K562 (cell line): ENCODE measurements at regions not wholly inside any gene's neighbourhood (a gene's known extent, or its start where the extent isn't known, plus 50 kb on each side); places are given as distances from the start of the nearest gene placed in this dataset.

Experiments used
- ATAC-seq: fragments of 200-7000 bp; cut with Tn5 transposase; 3 replicates; pipeline ENCODE4 v1.9.1; 2020; ENCODE audit warnings: moderate library complexity
- BruUV-seq: library from RNA; stranded (reverse); fragments of 400-500 nt; replicated peaks from 2 replicates; lab custom pipeline; 2021; lab: Mats Ljungman, UMichigan
- CTCF ChIA-PET: fragments of 300-600 bp; formaldehyde crosslinking; extraction: SDS; loops from one replicate; lab custom pipeline; 2021; ENCODE audit warnings: low intra/inter-chr PET ratio; lab: Yijun Ruan, JAX
- POLR2A ChIA-PET: fragments of 300-600, 350-650 bp; sonication (Branson Sonifier 250); formaldehyde crosslinking; extraction: SDS; loops from one replicate; lab custom pipeline; 2021; ENCODE audit warnings: antibody characterized with exemption, inconsistent platforms; lab: Yijun Ruan, JAX
- DNase-seq, 4 experiments: peaks; one replicate each; pipeline versions ENCODE4 v3.0.0 to v3.0.0-alpha.2; 2011 to 2018; ENCODE audit warnings: low spot score in 3 of 4, mixed read lengths in 3 of 4; ENCODE audit errors: extremely low read depth in 1 of 4
- FAIRE-seq: peaks from 2 replicates; lab custom pipeline; 2011; peaks lifted over from hg19 to GRCh38; lab: Jason Lieb, UNC
- H2AFZ ChIP-seq: 2 replicates; pipeline ENCODE4 v1.6.0; 2011; ENCODE audit warnings: low read depth, low read length, control low read depth, inconsistent platforms
- H3K27ac ChIP-seq: fragments of 200-600 bp; 3 replicates; pipeline ENCODE4 v1.8.0; 2011; ENCODE audit warnings: low read depth, mild to moderate bottlenecking, control low read depth, inconsistent platforms, low read length, moderate library complexity, mixed read lengths; ENCODE audit errors: extremely low read depth
- H3K27me3 ChIP-seq, 2 experiments: fragments of 300-600 bp in 1 of 2; 2 replicates in 1 of 2; 3 replicates in 1 of 2; pipeline versions ENCODE4 v1.6.0 to v1.8.0; 2011; ENCODE audit warnings: inconsistent platforms in 2 of 2, low read length in 2 of 2, mild to moderate bottlenecking in 1 of 2, mixed read lengths in 1 of 2, moderate library complexity in 1 of 2; ENCODE audit not compliant: control insufficient read depth in 2 of 2, insufficient read depth in 2 of 2
- H3K36me3 ChIP-seq: fragments of 300-600 bp; 3 replicates; pipeline ENCODE4 v1.8.0; 2011; ENCODE audit warnings: mild to moderate bottlenecking, low read length, inconsistent platforms; ENCODE audit not compliant: control insufficient read depth, insufficient read depth
- H3K4me1 ChIP-seq, 2 experiments: fragments of 200-600 bp in 1 of 2; replicated peaks in 1 of 2; 2 replicates in 1 of 2; 3 replicates in 1 of 2; pipeline versions ENCODE4 v1.5.1 to v1.8.0; 2011; ENCODE audit warnings: inconsistent platforms in 2 of 2, low read length in 2 of 2, mild to moderate bottlenecking in 1 of 2, mixed read lengths in 1 of 2, moderate library complexity in 1 of 2; ENCODE audit not compliant: control insufficient read depth in 2 of 2, insufficient read depth in 2 of 2
- H3K4me2 ChIP-seq: 2 replicates; pipeline ENCODE4 v1.6.1; 2011; ENCODE audit warnings: low read length, control low read depth, inconsistent platforms, mixed read lengths; ENCODE audit not compliant: insufficient read depth
- H3K4me3 ChIP-seq: fragments of 200-600 bp; sonication (generic), shearing (Covaris generic); 2 replicates; pipeline ENCODE4 v1.5.1; 2016; ENCODE audit warnings: control low read depth, inconsistent platforms
- H3K79me2 ChIP-seq: fragments of 200-600 bp; 3 replicates; pipeline ENCODE4 v1.8.0; 2011; ENCODE audit warnings: low read length, inconsistent platforms; ENCODE audit not compliant: control insufficient read depth, insufficient read depth
- H3K9ac ChIP-seq, 2 experiments: 2 replicates each; pipeline versions ENCODE4 v1.6.0 to v1.6.1; 2011; ENCODE audit warnings: low read depth in 2 of 2, low read length in 2 of 2, control low read depth in 1 of 2, inconsistent platforms in 1 of 2, mild to moderate bottlenecking in 1 of 2, mixed read lengths in 1 of 2; ENCODE audit not compliant: insufficient read depth in 1 of 2
- H3K9me1 ChIP-seq: one replicate; pipeline ENCODE4 v1.6.0; 2011; ENCODE audit warnings: inconsistent platforms, mild to moderate bottlenecking, low read length, moderate library complexity; ENCODE audit not compliant: control insufficient read depth, insufficient read depth
- H3K9me3 ChIP-seq: replicated peaks from 2 replicates; pipeline ENCODE4 v1.5.1; 2011; ENCODE audit warnings: low read depth, low read length, inconsistent platforms; ENCODE audit not compliant: control insufficient read depth, insufficient read depth
- H4K20me1 ChIP-seq: replicated peaks from 2 replicates; pipeline ENCODE4 v1.6.1; 2011; ENCODE audit warnings: low read length, inconsistent platforms, mixed read lengths; ENCODE audit not compliant: control insufficient read depth, insufficient read depth
- BCOR ChIP-seq: fragments of 450-650 bp; IDR thresholded peaks from 2 replicates; pipeline ENCODE4 v1.6.1; 2016
- CEBPG ChIP-seq, 3 experiments: fragments of 200-800 bp in 1 of 3; sonication (Bioruptor generic) in 1 of 3; sonication (generic) in 1 of 3; formaldehyde crosslinking in 1 of 3; IDR thresholded peaks in 2 of 3; conservative IDR thresholded peaks in 1 of 3; 2 replicates each; pipeline versions ENCODE4 v1.6.1 to v1.8.0; 2016 to 2022; ENCODE audit warnings: missing compliant biosample characterization in 2 of 3, missing genetic modification characterization in 2 of 3, mild to moderate bottlenecking in 1 of 3, missing genetic modification reagents in 1 of 3
- FUS ChIP-seq: fragments of 200-400 bp; formaldehyde crosslinking; optimal IDR thresholded peaks from 2 replicates; pipeline ENCODE3; 2017; ENCODE audit warnings: low read depth, low read length
- GABPA ChIP-seq: fragments of 200-800 bp; sonication (Bioruptor generic); conservative IDR thresholded peaks from 2 replicates; pipeline ENCODE4 v1.6.1; 2016; ENCODE audit warnings: low read depth, missing genetic modification characterization, missing compliant biosample characterization
- NR1H2 ChIP-seq: sonication (generic); formaldehyde crosslinking; IDR thresholded peaks from 2 replicates; pipeline ENCODE4 v1.4.0; 2020; ENCODE audit warnings: mild to moderate bottlenecking, missing genetic modification reagents
- PHF20 ChIP-seq: fragments of 450-650 bp; IDR thresholded peaks from 2 replicates; pipeline ENCODE4 v1.6.1; 2018; ENCODE audit not compliant: partially characterized antibody
- POLR3A ChIP-seq: IDR thresholded peaks from 2 replicates; pipeline ENCODE4 v1.6.1; 2011; ENCODE audit warnings: borderline replicate concordance, mild to moderate bottlenecking, moderate library complexity; ENCODE audit not compliant: insufficient read length, insufficient read depth; ENCODE audit errors: extremely low read depth
- TAF15 ChIP-seq: fragments of 200-400 bp; formaldehyde crosslinking; IDR thresholded peaks from 2 replicates; pipeline ENCODE4 v1.6.1; 2017; ENCODE audit warnings: mild to moderate bottlenecking, low read depth, low read length, moderate library complexity
- YBX1 ChIP-seq: fragments of 450-650 bp; IDR thresholded peaks from 2 replicates; pipeline ENCODE4 v1.7.1; 2016; ENCODE audit warnings: mild to moderate bottlenecking
- ZNF280A ChIP-seq: fragments of 450-650 bp; IDR thresholded peaks from 2 replicates; pipeline ENCODE4 v1.6.1; 2018; ENCODE audit warnings: mild to moderate bottlenecking, low read depth; ENCODE audit not compliant: partially characterized antibody
- ZNF445 ChIP-seq: fragments of 250-450 bp; sonication (Bioruptor Pico); IDR thresholded peaks from 2 replicates; pipeline ENCODE4 v1.4.0; 2020; ENCODE audit warnings: low read depth, mild to moderate bottlenecking, moderate library complexity
- ZNF76 ChIP-seq: fragments of 250-450 bp; sonication (Bioruptor Pico); IDR thresholded peaks from 2 replicates; pipeline ENCODE4 v1.4.0; 2020; ENCODE audit warnings: mild to moderate bottlenecking, moderate library complexity, borderline replicate concordance
- WGBS: fragments of 100-300 bp; shearing (Covaris generic); methylation state at CpG from one replicate; pipeline ENCODE4 v1.1.6; 2016; ENCODE audit warnings: low coverage, mixed read lengths; ENCODE audit not compliant: insufficient coverage; ENCODE audit errors: missing lambda C conversion rate; 5-methylcytosine and 5-hydroxymethylcytosine counted together
- in situ Hi-C: fragments of 300-500 bp; cut with MboI; formaldehyde crosslinking; loops from 4 replicates; pipeline ENCODE4 v1.15.0; 2018; ENCODE audit warnings: inconsistent platforms, mixed read lengths
- intact Hi-C: fragments of 100-400 bp; cut with micrococcal nuclease; formaldehyde crosslinking; loops from 2 replicates; pipeline ENCODE4 v1.14.2; 2022

DNA sequence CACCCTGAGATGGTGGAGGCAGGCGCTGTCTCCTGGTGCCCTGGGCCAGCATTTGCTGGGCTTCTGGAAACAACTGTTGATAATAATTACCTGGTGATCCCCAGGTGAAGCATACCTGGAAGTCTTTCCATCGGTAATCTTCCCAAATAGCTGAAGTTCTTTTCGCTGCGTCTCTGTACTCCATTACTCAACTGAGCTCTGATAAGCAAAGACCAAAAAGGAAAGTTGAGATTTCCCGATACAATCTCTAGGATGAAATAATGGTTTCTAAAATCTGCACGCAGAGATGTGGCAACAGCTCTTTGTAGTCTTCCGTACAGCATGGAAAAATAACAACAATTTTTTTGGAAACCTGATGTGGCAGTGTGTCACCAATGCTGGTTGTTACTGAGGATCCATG, 226.5 kb downstream of the GATA3 start:
- H3K9me1 ChIP-seq: no peaks in the 10 kb centered on the region
- no TSS peak for BruUV-seq
- no peak overlapping the region for H3K4me3 ChIP-seq
- H3K4me2 ChIP-seq: no peak overlapping the region
- in situ Hi-C loops (no loop called here), intact Hi-C loops (no loop called here)
- 0% methylated on average over 7 of the region's 7 CpGs for WGBS
- no peaks in the 10 kb centered on the region for H3K4me1 ChIP-seq
- no peaks in the 10 kb centered on the region for H3K36me3 ChIP-seq
- H2AFZ ChIP-seq: no peak overlapping the region
- POLR2A ChIA-PET: no interaction called here
- no peaks in the 10 kb centered on the region for H3K79me2 ChIP-seq
- no peaks in the 10 kb centered on the region for H4K20me1 ChIP-seq
- TF ChIP-seq POLR3A (no peak), YBX1 (no peak), FUS (no peak), TAF15 (no peak), ZNF76 (CRISPR knock-in tag) (no peak), CEBPG (CRISPR knock-in tag; IDR thresholded peaks at IDR 0.05) (no peak), CEBPG (tag; conservative IDR thresholded peaks at IDR 0.05 in 1 of 2, IDR thresholded peaks at IDR 0.05 in 1 of 2) (no peak), PHF20 (no peak), BCOR (no peak), NR1H2 (CRISPR knock-in tag) (no peak), GABPA (no peak), ZNF445 (no peak), ZNF280A (no peak)
- no peak for FAIRE-seq
- H3K9me3 ChIP-seq: no peaks in the 10 kb centered on the region
- no peak for DNase-seq
- no peak for ATAC-seq
- no peak overlapping the region for H3K27ac ChIP-seq
- CTCF ChIA-PET: no interaction called here
- H3K9ac ChIP-seq: no peak overlapping the region
- peaks cover 0 to 10% of the 10 kb centered on the region in 2 experiments; a peak in 4 of 5 replicates for H3K27me3 ChIP-seq
